IMR-90 (cell line): ENCODE measurements at regions not wholly inside any gene's neighbourhood (a gene's known extent, or its start where the extent isn't known, plus 50 kb on each side); places are given as distances from the start of the nearest gene placed in this dataset.

Experiments used
- ATAC-seq: fragments of 200-7000 bp; cut with Tn5 transposase; 2 replicates; pipeline ENCODE4 v1.9.1; 2020; ENCODE audit warnings: low read depth, mild to moderate bottlenecking, moderate library complexity
- BruUV-seq: library from RNA; stranded (reverse); fragments of 400-500 nt; replicated peaks from 2 replicates; lab custom pipeline; 2021; lab: Mats Ljungman, UMichigan
- CTCF ChIA-PET: fragments of 300-600 bp; formaldehyde crosslinking; extraction: SDS; loops from one replicate; lab custom pipeline; 2021; ENCODE audit warnings: antibody characterized with exemption; lab: Yijun Ruan, JAX
- POLR2A ChIA-PET: fragments of 300-600 bp; sonication (Branson Sonifier 250); formaldehyde crosslinking; loops from one replicate; lab custom pipeline; 2022; ENCODE audit warnings: antibody characterized with exemption; ENCODE audit not compliant: unreplicated experiment; lab: Charles Lee
- DNase-seq: peaks from one replicate; pipeline ENCODE4 v3.0.0; 2013
- H2AFZ ChIP-seq: replicated peaks from 2 replicates; pipeline ENCODE3; 2013; ENCODE audit warnings: low read length, mild to moderate bottlenecking; ENCODE audit not compliant: poor library complexity
- H2AK5ac ChIP-seq: 2 replicates; pipeline ENCODE4 v1.6.1; 2013; ENCODE audit warnings: low read depth, low read length, inconsistent platforms
- H2AK9ac ChIP-seq: replicated peaks from 2 replicates; pipeline ENCODE3; 2013; ENCODE audit warnings: mild to moderate bottlenecking, low read depth, low read length, moderate library complexity; ENCODE audit not compliant: poor library complexity
- H2BK120ac ChIP-seq: 2 replicates; pipeline ENCODE4 v1.6.1; 2013; ENCODE audit warnings: low read depth, low read length, inconsistent platforms
- H2BK15ac ChIP-seq: 3 replicates; pipeline ENCODE4 v1.6.1; 2013; ENCODE audit warnings: low read depth, low read length, inconsistent platforms
- H2BK20ac ChIP-seq: 2 replicates; pipeline ENCODE4 v1.6.1; 2013; ENCODE audit warnings: low read depth, mild to moderate bottlenecking, inconsistent platforms, low read length, moderate library complexity
- H2BK5ac ChIP-seq: 2 replicates; pipeline ENCODE4 v1.6.1; 2013; ENCODE audit warnings: mild to moderate bottlenecking, low read depth, low read length, inconsistent platforms; ENCODE audit not compliant: poor library complexity, severe bottlenecking
- H3K14ac ChIP-seq: replicated peaks from 2 replicates; pipeline ENCODE4 v1.6.1; 2013; ENCODE audit warnings: low read depth, low read length, inconsistent platforms
- H3K18ac ChIP-seq: 2 replicates; pipeline ENCODE4 v1.6.1; 2013; ENCODE audit warnings: low read depth, low read length, control low read depth
- H3K23ac ChIP-seq: 2 replicates; pipeline ENCODE4 v1.6.1; 2013; ENCODE audit warnings: low read depth, low read length, inconsistent platforms
- H3K27ac ChIP-seq: 2 replicates; pipeline ENCODE4 v1.5.1; 2013; ENCODE audit warnings: mild to moderate bottlenecking, control low read depth, low read length; ENCODE audit not compliant: insufficient read depth
- H3K27me3 ChIP-seq: 2 replicates; pipeline ENCODE4 v1.6.1; 2013; ENCODE audit warnings: low read length; ENCODE audit not compliant: control insufficient read depth, insufficient read depth
- H3K36me3 ChIP-seq: 2 replicates; pipeline ENCODE4 v1.6.1; 2013; ENCODE audit warnings: low read length, mixed read lengths; ENCODE audit not compliant: control insufficient read depth, insufficient read depth
- H3K4ac ChIP-seq: 2 replicates; pipeline ENCODE4 v1.6.1; 2013; ENCODE audit warnings: low read depth, low read length, inconsistent platforms
- H3K4me1 ChIP-seq: 2 replicates; pipeline ENCODE4 v1.6.1; 2013; ENCODE audit warnings: low read length, mixed read lengths; ENCODE audit not compliant: control insufficient read depth, insufficient read depth
- H3K4me2 ChIP-seq: 2 replicates; pipeline ENCODE4 v1.6.1; 2013; ENCODE audit warnings: low read depth, mild to moderate bottlenecking, control low read depth, low read length, moderate library complexity
- H3K4me3 ChIP-seq: 2 replicates; pipeline ENCODE4 v1.5.1; 2013; ENCODE audit warnings: low read depth, mild to moderate bottlenecking, control low read depth, low read length, moderate library complexity; ENCODE audit not compliant: insufficient read depth
- H3K56ac ChIP-seq: 2 replicates; pipeline ENCODE4 v1.6.1; 2013; ENCODE audit warnings: low read length, inconsistent platforms; ENCODE audit not compliant: insufficient read depth; ENCODE audit errors: extremely low read depth
- H3K79me1 ChIP-seq, 2 experiments: 2 replicates each; pipeline ENCODE4 v1.6.1; 2013; ENCODE audit warnings: low read length in 2 of 2, inconsistent platforms in 1 of 2, low read depth in 1 of 2
- H3K9ac ChIP-seq: 2 replicates; pipeline ENCODE4 v1.6.1; 2013; ENCODE audit warnings: low read depth, low read length, control low read depth
- H3K9me1 ChIP-seq: 2 replicates; pipeline ENCODE4 v1.6.1; 2013; ENCODE audit warnings: low read length, inconsistent platforms; ENCODE audit not compliant: insufficient read depth
- H3K9me3 ChIP-seq: 2 replicates; pipeline ENCODE4 v1.6.1; 2013; ENCODE audit warnings: low read length; ENCODE audit not compliant: control insufficient read depth, insufficient read depth
- H4K20me1 ChIP-seq: 2 replicates; pipeline ENCODE4 v1.6.1; 2013; ENCODE audit warnings: low read length, inconsistent platforms; ENCODE audit not compliant: insufficient read depth
- H4K5ac ChIP-seq: 2 replicates; pipeline ENCODE4 v1.6.1; 2013; ENCODE audit warnings: mild to moderate bottlenecking, low read depth, low read length, control low read depth
- H4K8ac ChIP-seq, 2 experiments: 2 replicates each; pipeline ENCODE4 v1.6.1; 2013; ENCODE audit warnings: low read depth in 2 of 2, low read length in 2 of 2, control low read depth in 1 of 2, inconsistent platforms in 1 of 2
- H4K91ac ChIP-seq: 2 replicates; pipeline ENCODE4 v1.6.1; 2013; ENCODE audit warnings: low read depth, low read length, inconsistent platforms; ENCODE audit not compliant: insufficient read depth
- BHLHE40 ChIP-seq: fragments of 150-350 bp; IDR thresholded peaks from 2 replicates; pipeline ENCODE4 v1.6.1; 2016; ENCODE audit warnings: mild to moderate bottlenecking, low read depth, low read length
- CEBPB ChIP-seq: IDR thresholded peaks from 2 replicates; pipeline ENCODE4 v1.6.1; 2012; ENCODE audit warnings: low read depth, low read length, improper control_type of control experiment
- CHD1 ChIP-seq: IDR thresholded peaks from 2 replicates; pipeline ENCODE4 v1.6.1; 2012; ENCODE audit warnings: low read depth, low read length, improper control_type of control experiment
- CTCF ChIP-seq: conservative IDR thresholded peaks from 2 replicates; pipeline ENCODE4 v1.5.1; 2012; ENCODE audit warnings: mild to moderate bottlenecking, low read depth, low read length, improper control_type of control experiment
- ELK1 ChIP-seq: fragments of 150-350 bp; IDR thresholded peaks from 2 replicates; pipeline ENCODE4 v1.6.1; 2016; ENCODE audit warnings: low read depth, mild to moderate bottlenecking, low read length, moderate library complexity, borderline replicate concordance
- FOS ChIP-seq: fragments of 150-350 bp; IDR thresholded peaks from 2 replicates; pipeline ENCODE4 v1.6.1; 2016; ENCODE audit warnings: low read depth, low read length
- MAZ ChIP-seq: IDR thresholded peaks from 2 replicates; pipeline ENCODE4 v1.6.1; 2012; ENCODE audit warnings: low read depth, mild to moderate bottlenecking, low read length, improper control_type of control experiment, moderate library complexity, borderline replicate concordance
- MXI1 ChIP-seq: IDR thresholded peaks from 2 replicates; pipeline ENCODE4 v1.6.1; 2012; ENCODE audit warnings: low read depth, mild to moderate bottlenecking, low read length, moderate library complexity, borderline replicate concordance
- NFE2L2 ChIP-seq: fragments of 150-350 bp; IDR thresholded peaks from 2 replicates; pipeline ENCODE4 v1.6.1; 2016; ENCODE audit warnings: low read depth, mild to moderate bottlenecking, low read length
- RAD21 ChIP-seq: IDR thresholded peaks from 2 replicates; pipeline ENCODE4 v1.6.1; 2012; ENCODE audit warnings: low read length, improper control_type of control experiment
- RCOR1 ChIP-seq: IDR thresholded peaks from 2 replicates; pipeline ENCODE4 v1.6.1; 2012; ENCODE audit warnings: mild to moderate bottlenecking, low read length, improper control_type of control experiment; ENCODE audit not compliant: insufficient replicate concordance
- RFX5 ChIP-seq: IDR thresholded peaks from 2 replicates; pipeline ENCODE4 v1.8.0; 2012; ENCODE audit warnings: low read depth, mild to moderate bottlenecking, low read length, moderate library complexity
- SMC3 ChIP-seq: fragments of 150-350 bp; IDR thresholded peaks from 2 replicates; pipeline ENCODE4 v1.6.1; 2016; ENCODE audit warnings: low read depth, mild to moderate bottlenecking, antibody characterized with exemption, low read length, moderate library complexity
- USF2 ChIP-seq: fragments of 150-350 bp; IDR thresholded peaks from 2 replicates; pipeline ENCODE4 v1.6.1; 2017; ENCODE audit warnings: mild to moderate bottlenecking, antibody characterized with exemption, low read length, low read depth
- WGBS, 2 experiments: methylation state at CpG; one replicate each; pipeline versions ENCODE4 v1.1.5 to v1.1.7; 2013; ENCODE audit warnings: missing lambda C conversion rate in 2 of 2; ENCODE audit not compliant: insufficient read length in 1 of 2; ENCODE audit errors: extremely low coverage in 2 of 2; 5-methylcytosine and 5-hydroxymethylcytosine counted together
- dilution Hi-C: fragments of 300-500 bp; cut with HindIII; formaldehyde crosslinking; loops from one replicate; pipeline ENCODE4 v1.14.3; 2018; ENCODE audit warnings: low sequenced_read_pairs; ENCODE audit not compliant: unreplicated experiment
- in situ Hi-C: fragments of 300-500 bp; cut with MboI; formaldehyde crosslinking; loops from 3 replicates; pipeline ENCODE4 v1.14.3; 2019; ENCODE audit warnings: low sequenced_read_pairs, inconsistent platforms, mixed read lengths
- intact Hi-C: fragments of 100-400 bp; cut with micrococcal nuclease; formaldehyde crosslinking; loops from 2 replicates; pipeline ENCODE4 v1.10.0; 2022

DNA sequence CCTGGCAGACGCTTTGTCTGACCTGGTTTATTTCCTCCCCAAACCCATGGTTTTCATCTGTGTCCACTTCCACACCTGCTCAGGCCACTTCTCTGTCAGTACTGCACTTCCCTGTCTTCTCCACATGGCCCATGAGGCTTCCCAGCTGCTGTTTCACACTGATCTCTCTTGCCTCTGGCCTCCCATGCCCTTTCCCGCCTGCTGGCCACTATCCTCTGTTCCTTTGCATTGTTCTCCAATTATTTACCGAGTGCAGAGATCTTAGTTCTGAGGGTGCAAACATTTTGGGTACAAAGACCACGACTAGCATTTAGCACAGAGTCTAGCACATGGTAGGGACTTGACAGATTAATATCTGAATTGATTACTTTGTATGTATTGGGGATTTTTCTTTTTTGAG, 174.8 kb upstream of the NPY2R start:
- CTCF ChIA-PET: no interaction called here
- H4K20me1 ChIP-seq: no peaks in the 10 kb centered on the region
- no peak overlapping the region for H3K14ac ChIP-seq
- no peaks in the 10 kb centered on the region for H3K36me3 ChIP-seq
- H3K23ac ChIP-seq: no peak overlapping the region
- H3K9ac ChIP-seq: no peak overlapping the region
- no peaks in the 10 kb centered on the region for H3K27me3 ChIP-seq
- no peak overlapping the region for H3K18ac ChIP-seq
- H2BK5ac ChIP-seq: no peak overlapping the region
- DNase-seq (no peak), ATAC-seq (no peak)
- no peak overlapping the region for H4K8ac ChIP-seq
- H3K4me1 ChIP-seq: no peaks in the 10 kb centered on the region
- H3K79me1 ChIP-seq: no peaks in the 10 kb centered on the region
- no TSS peak for BruUV-seq
- 39% methylated on average over 3 of the region's 4 CpGs; no CpG with 5 or more reads in 1 of the 2 experiments for WGBS, 2 experiments
- H4K91ac ChIP-seq: no peak overlapping the region
- no peak overlapping the region for H3K4ac ChIP-seq
- H3K4me3 ChIP-seq: no peak overlapping the region
- POLR2A ChIA-PET: no interaction called here
- H3K9me1 ChIP-seq: no peaks in the 10 kb centered on the region
- dilution Hi-C loops: no loop called here
- H3K4me2 ChIP-seq: no peak overlapping the region
- no peak overlapping the region for H2AK9ac ChIP-seq
- intact Hi-C loops: no loop called here
- no peak overlapping the region for H3K27ac ChIP-seq
- in situ Hi-C loops: no loop called here
- no peak overlapping the region for H2AFZ ChIP-seq
- TF ChIP-seq BHLHE40 (no peak), FOS (no peak), CTCF (no peak), RFX5 (no peak), CEBPB (no peak), CHD1 (no peak), MAZ (no peak), RCOR1 (no peak), USF2 (no peak), NFE2L2 (no peak), SMC3 (no peak), ELK1 (no peak), MXI1 (no peak), RAD21 (no peak)
- H2BK120ac ChIP-seq: no peak overlapping the region
- H2BK15ac ChIP-seq: no peak overlapping the region
- H2AK5ac ChIP-seq: no peak overlapping the region
- H3K56ac ChIP-seq: no peak overlapping the region
- H2BK20ac ChIP-seq: no peak overlapping the region
- no peaks in the 10 kb centered on the region for H3K9me3 ChIP-seq
- H4K5ac ChIP-seq: no peak overlapping the region
